Stomach (tissue), 8 donors: ENCODE measurements at regions not wholly inside any gene's neighbourhood (a gene's known extent, or its start where the extent isn't known, plus 50 kb on each side); places are given as distances from the start of the nearest gene placed in this dataset.

Experiments
- DNase-seq, 2 donors: peaks; one replicate each; pipeline versions ENCODE4 v3.0.0 to v3.0.0-alpha.2; 2013 to 2019
- H3K27ac ChIP-seq, 5 donors: fragments of 200-600 bp in 4 of 5; sonication (generic) in 4 of 5; one replicate each; pipeline ENCODE4 v1.5.1; 2013 to 2019; ENCODE audit warnings: mild to moderate bottlenecking in 1 of 5, moderate library complexity in 1 of 5
- H3K27me3 ChIP-seq, 3 donors: fragments of 200-600 bp; sonication (generic); one replicate each; pipeline ENCODE4 v1.5.1; 2017 to 2019; ENCODE audit warnings: mixed run types in 1 of 3
- H3K36me3 ChIP-seq, 4 donors: fragments of 200-600 bp; sonication (generic); 1 replicate in 3 of 4; 2 replicates in 1 of 4; pipeline ENCODE4 v1.5.1; 2016 to 2019
- H3K4me1 ChIP-seq, 4 donors: fragments of 200-600 bp; sonication (generic); one replicate each; pipeline ENCODE4 v1.5.1; 2016 to 2019
- H3K4me3 ChIP-seq, 4 donors: fragments of 200-600 bp; sonication (generic) in 3 of 4; one replicate each; pipeline ENCODE4 v1.5.1; 2016 to 2019; ENCODE audit warnings: mild to moderate bottlenecking in 1 of 4
- H3K9me3 ChIP-seq, 4 donors: fragments of 200-600 bp; sonication (generic); one replicate each; pipeline ENCODE4 v1.5.1; 2016 to 2019
- CTCF ChIP-seq, 7 experiments: fragments of 450-650 bp in 4 of 7; fragments of 200-600 bp in 3 of 7; sonication (generic) in 3 of 7; IDR thresholded peaks; one replicate each; pipeline ENCODE4 v1.5.1; 2016 to 2019; ENCODE audit warnings: antibody characterized with exemption in 7 of 7, control low read depth in 2 of 7, mild to moderate bottlenecking in 1 of 7
- EP300 ChIP-seq: sonication (generic); formaldehyde crosslinking; IDR thresholded peaks from one replicate; pipeline ENCODE4 v1.6.1; 2017; ENCODE audit warnings: antibody characterized with exemption
- POLR2A ChIP-seq, 4 donors: fragments of 450-650 bp; IDR thresholded peaks; one replicate each; pipeline ENCODE4 v1.6.1; 2016; ENCODE audit warnings: antibody characterized with exemption in 4 of 4, control low read depth in 2 of 4, mild to moderate bottlenecking in 1 of 4, moderate library complexity in 1 of 4
- POLR2AphosphoS5 ChIP-seq, 3 donors: sonication (generic); formaldehyde crosslinking; IDR thresholded peaks; one replicate each; pipeline ENCODE4 v1.6.1; 2016; ENCODE audit warnings: antibody characterized with exemption in 3 of 3
- WGBS, 5 donors: extraction: QIAGEN DNeasy Blood & Tissue Kit in 3 of 5; methylation state at CpG; one replicate each; pipeline versions ENCODE4 v1.1.5 to v1.1.7; 2013 to 2018; 5-methylcytosine and 5-hydroxymethylcytosine counted together
- intact Hi-C: fragments of 100-400 bp; cut with DNase I; formaldehyde crosslinking; loops from one replicate; pipeline ENCODE4 v1.15.1; 2023; ENCODE audit warnings: low total_unique reads
- donor health status: healthy with polysubstance abuse.
- donor health status: Bipolar disorder and iron deficiency.
- donor health status: healthy.

GRCh38 chr12:94059394-94060368, 88.7 kb upstream of the PLXNC1 start:
- TF ChIP-seq EP300 (no peak), CTCF (IDR thresholded peaks at IDR 0.05) (no peak), POLR2A (IDR thresholded peaks at IDR 0.05) (no peak), POLR2AphosphoS5 (IDR thresholded peaks at IDR 0.05) (no peak)
- intact Hi-C loops = no loop called here
- H3K27me3 ChIP-seq = no peaks in the 10 kb centered on the region
- DNase-seq = peak in 1 of 2 donors; percentile 28
- H3K4me3 ChIP-seq = no peak overlapping the region
- no peak overlapping the region for H3K27ac ChIP-seq
- no peaks in the 10 kb centered on the region for H3K9me3 ChIP-seq
- H3K36me3 ChIP-seq = no peaks in the 10 kb centered on the region
- 36 to 56% (median 39%) methylated on average over 5 of the region's 5 CpGs for WGBS, 5 donors
- peaks cover 0 to 5% (median 0%) of the 10 kb centered on the region in 4 donors for H3K4me1 ChIP-seq

- Histone ChIP-seq H3K9me3 (no peaks in the 10 kb centered on the region), H3K36me3 (no peaks in the 10 kb centered on the region), H3K27me3 (no peaks in the 10 kb centered on the region), H3K27ac (no peak overlapping the region), H3K4me3 (no peak overlapping the region), H3K4me1 (peaks cover 0 to 5% (median 0%) of the 10 kb centered on the region in 4 donors)
- no peak for DNase-seq
- intact Hi-C loops = no loop called here
- TF ChIP-seq POLR2A (IDR thresholded peaks at IDR 0.05) (no peak), CTCF (IDR thresholded peaks at IDR 0.05) (no peak), POLR2AphosphoS5 (IDR thresholded peaks at IDR 0.05) (no peak)
- WGBS, 5 donors = 92 to 100% (median 97%) methylated on average over 1 of the region's 1 CpG
These were observed 86.2 kb upstream of the PLXNC1 start for GRCh38 chr12:94062194-94062593.

- intact Hi-C loops = no loop called here
- Histone ChIP-seq H3K27ac (no peak overlapping the region), H3K4me1 (peaks cover 0 to 5% (median 0%) of the 10 kb centered on the region in 4 donors), H3K4me3 (no peak overlapping the region), H3K9me3 (no peaks in the 10 kb centered on the region), H3K36me3 (no peaks in the 10 kb centered on the region), H3K27me3 (no peaks in the 10 kb centered on the region)
- 68 to 79% (median 70%) methylated on average over 1 to 4 of the region's 4 CpGs for WGBS, 5 donors
- TF ChIP-seq EP300 (no peak), CTCF (IDR thresholded peaks at IDR 0.05) (no peak), POLR2AphosphoS5 (IDR thresholded peaks at IDR 0.05) (no peak), POLR2A (IDR thresholded peaks at IDR 0.05) (no peak)
- DNase-seq = peak; percentile 28 to 37
These were observed 85.4 kb upstream of the PLXNC1 start for GRCh38 chr12:94062796-94063635.

GRCh38 chr12:94070520-94070919, 77.9 kb upstream of the PLXNC1 start:
- Histone ChIP-seq H3K36me3 (no peaks in the 10 kb centered on the region), H3K9me3 (peaks cover 0 to 6% (median 3%) of the 10 kb centered on the region in 4 donors), H3K4me1 (peaks cover 0 to 22% (median 3%) of the 10 kb centered on the region in 4 donors), H3K27me3 (no peaks in the 10 kb centered on the region), H3K4me3 (no peak overlapping the region), H3K27ac (no peak overlapping the region)
- DNase-seq = peak in 1 of 2 donors; percentile 33
- no peak for TF ChIP-seq POLR2A (IDR thresholded peaks at IDR 0.05)
- no peak for TF ChIP-seq EP300
- no peak for TF ChIP-seq CTCF (IDR thresholded peaks at IDR 0.05)
- TF ChIP-seq POLR2AphosphoS5 (IDR thresholded peaks at IDR 0.05) = no peak
- WGBS, 5 donors = 74 to 92% (median 86%) methylated on average over 4 to 5 of the region's 5 CpGs
- intact Hi-C loops = no loop called here
